Spleen (tissue), 11 donors: ENCODE measurements at regions not wholly inside any gene's neighbourhood (a gene's known extent, or its start where the extent isn't known, plus 50 kb on each side); places are given as distances from the start of the nearest gene placed in this dataset.
"Not testable (repeated sequence)": the region's sequence is repeated elsewhere in the genome, so short reads cannot be mapped to it uniquely, and the experiment has no call there.

ENCODE experiments used
- DNase-seq: peaks from one replicate; pipeline ENCODE4 v3.0.0-alpha.2; 2020
- H3K27ac ChIP-seq, 8 donors: fragments of 200-600 bp; sonication (generic) in 7 of 8; 1 replicate in 4 of 8; 2 replicates in 4 of 8; pipeline versions ENCODE4 v1.5.0 to v1.8.0; 2016 to 2021; ENCODE audit warnings: inconsistent platforms in 4 of 8, mild to moderate bottlenecking in 4 of 8, moderate library complexity in 1 of 8
- H3K27me3 ChIP-seq, 7 donors: fragments of 200-600 bp; sonication (generic) in 6 of 7; replicated peaks in 1 of 7; 1 replicate in 4 of 7; 2 replicates in 3 of 7; pipeline versions ENCODE4 v1.5.0 to v1.8.0; 2016 to 2021; ENCODE audit warnings: inconsistent platforms in 3 of 7, mild to moderate bottlenecking in 1 of 7
- H3K36me3 ChIP-seq, 6 donors: fragments of 200-600 bp; sonication (generic) in 5 of 6; 1 replicate in 4 of 6; 2 replicates in 2 of 6; pipeline versions ENCODE4 v1.5.0 to v1.8.0; 2016 to 2021; ENCODE audit warnings: inconsistent platforms in 2 of 6
- H3K4me1 ChIP-seq, 6 donors: fragments of 200-600 bp; sonication (generic) in 5 of 6; 1 replicate in 3 of 6; 2 replicates in 3 of 6; pipeline versions ENCODE4 v1.5.0 to v1.8.0; 2016 to 2021; ENCODE audit warnings: inconsistent platforms in 3 of 6
- H3K4me3 ChIP-seq, 8 donors: fragments of 200-600 bp; sonication (generic) in 7 of 8; 1 replicate in 4 of 8; 2 replicates in 4 of 8; pipeline versions ENCODE4 v1.5.0 to v1.8.0; 2016 to 2021; ENCODE audit warnings: inconsistent platforms in 4 of 8, mild to moderate bottlenecking in 4 of 8, moderate library complexity in 2 of 8
- H3K9me3 ChIP-seq, 8 donors: fragments of 200-600 bp; sonication (generic) in 7 of 8; 1 replicate in 4 of 8; 2 replicates in 4 of 8; pipeline versions ENCODE4 v1.5.0 to v1.8.0; 2016 to 2021; ENCODE audit warnings: inconsistent platforms in 4 of 8
- POLR2A ChIP-seq, 3 donors: fragments of 450-650 bp; IDR thresholded peaks; one replicate each; pipeline ENCODE4 v1.5.1; 2017; ENCODE audit warnings: antibody characterized with exemption in 3 of 3, mild to moderate bottlenecking in 1 of 3
- POLR2AphosphoS5 ChIP-seq, 3 donors: sonication (generic); formaldehyde crosslinking; IDR thresholded peaks; one replicate each; pipeline ENCODE4 v1.5.1; 2017; ENCODE audit warnings: antibody characterized with exemption in 3 of 3
- WGBS, 5 donors: extraction: QIAGEN DNeasy Blood & Tissue Kit in 3 of 5; methylation state at CpG; one replicate each; pipeline versions ENCODE4 v1.1.5 to v1.1.7; 2013 to 2018; 5-methylcytosine and 5-hydroxymethylcytosine counted together
- intact Hi-C: fragments of 100-400 bp; cut with DNase I; formaldehyde crosslinking; loops from one replicate; pipeline ENCODE4 v1.15.0; 2023; ENCODE audit warnings: low total_unique reads
- TF ChIP-seq, protein P1 (sequence below), 11 experiments: fragments of 200-600 bp in 7 of 11; fragments of 450-650 bp in 4 of 11; sonication (generic) in 4 of 11; IDR thresholded peaks in 8 of 11; conservative IDR thresholded peaks in 3 of 11; 1 replicate in 7 of 11; 2 replicates in 4 of 11; pipeline versions ENCODE4 v1.4.0 to v1.8.0; 2016 to 2021; ENCODE audit warnings: antibody characterized with exemption in 11 of 11, inconsistent platforms in 4 of 11, mild to moderate bottlenecking in 1 of 11
- donor health status: healthy with polysubstance abuse.
- donor health status: DM: no; HTN: no; CAD: no; lungs with moderate emphysema.
- donor health status: DM: no; HTN: no; CAD: no.
- donor health status: Bipolar disorder and iron deficiency.
- donor health status: healthy.
- donor health status: DM: no; HTN: no; CAD: no.
- donor health status: DM: yes; HTN: yes; CAD: no.

DNA sequence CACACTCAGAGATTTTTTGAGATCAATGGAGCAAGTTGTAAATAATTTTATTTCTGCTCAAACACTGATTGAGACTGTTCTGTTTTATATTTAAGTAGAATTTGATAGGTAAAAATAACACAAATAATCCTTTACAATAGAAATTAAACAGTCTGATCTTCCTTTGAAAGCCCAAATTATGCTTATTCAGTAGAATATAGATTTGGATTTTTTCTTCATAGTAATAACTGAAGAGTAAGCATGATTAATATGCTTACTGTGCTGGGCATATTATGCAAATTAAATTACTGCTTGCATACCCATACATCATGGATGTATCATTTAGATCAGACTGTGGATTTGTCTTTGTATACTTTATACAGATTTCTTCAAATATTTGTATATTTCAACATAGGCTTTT is 121.4 kb downstream of the LEPR start:
- TF ChIP-seq, protein P1, sequence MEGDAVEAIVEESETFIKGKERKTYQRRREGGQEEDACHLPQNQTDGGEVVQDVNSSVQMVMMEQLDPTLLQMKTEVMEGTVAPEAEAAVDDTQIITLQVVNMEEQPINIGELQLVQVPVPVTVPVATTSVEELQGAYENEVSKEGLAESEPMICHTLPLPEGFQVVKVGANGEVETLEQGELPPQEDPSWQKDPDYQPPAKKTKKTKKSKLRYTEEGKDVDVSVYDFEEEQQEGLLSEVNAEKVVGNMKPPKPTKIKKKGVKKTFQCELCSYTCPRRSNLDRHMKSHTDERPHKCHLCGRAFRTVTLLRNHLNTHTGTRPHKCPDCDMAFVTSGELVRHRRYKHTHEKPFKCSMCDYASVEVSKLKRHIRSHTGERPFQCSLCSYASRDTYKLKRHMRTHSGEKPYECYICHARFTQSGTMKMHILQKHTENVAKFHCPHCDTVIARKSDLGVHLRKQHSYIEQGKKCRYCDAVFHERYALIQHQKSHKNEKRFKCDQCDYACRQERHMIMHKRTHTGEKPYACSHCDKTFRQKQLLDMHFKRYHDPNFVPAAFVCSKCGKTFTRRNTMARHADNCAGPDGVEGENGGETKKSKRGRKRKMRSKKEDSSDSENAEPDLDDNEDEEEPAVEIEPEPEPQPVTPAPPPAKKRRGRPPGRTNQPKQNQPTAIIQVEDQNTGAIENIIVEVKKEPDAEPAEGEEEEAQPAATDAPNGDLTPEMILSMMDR (IDR thresholded peaks at IDR 0.05 in 8 of 11, conservative IDR thresholded peaks at IDR 0.05 in 3 of 11), result no peak
- no peak for TF ChIP-seq POLR2A (IDR thresholded peaks at IDR 0.05)
- no peak for TF ChIP-seq POLR2AphosphoS5 (IDR thresholded peaks at IDR 0.05)

DNA sequence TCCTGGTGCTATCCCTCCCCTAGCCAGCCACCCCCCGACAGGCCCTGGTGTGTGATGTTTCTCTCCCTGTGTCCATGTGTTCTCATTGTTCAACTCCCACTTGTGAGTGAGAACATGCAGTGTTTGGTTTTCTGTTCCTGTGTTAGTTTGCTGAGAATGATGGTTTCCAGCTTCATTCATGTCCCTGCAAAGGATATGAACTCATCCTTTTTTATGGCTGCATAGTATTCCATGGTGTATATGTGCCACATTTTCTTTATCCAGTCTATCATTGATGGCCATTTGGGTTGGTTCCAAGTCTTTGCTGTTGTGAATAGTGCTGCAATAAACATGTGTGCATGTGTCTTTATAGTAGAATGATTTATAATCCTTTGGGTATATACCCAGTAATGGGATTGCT is 122.1 kb downstream of the LEPR start:
- WGBS, 5 donors, result 88 to 100% (median 100%) methylated on average over 1 of the region's 1 CpG

More for the DNA sequence above, 121.4 kb downstream of the LEPR start:
- Histone ChIP-seq H3K4me1 (peaks cover 0 to 9% (median 0%) of the 10 kb centered on the region in 6 donors), H3K27ac (no peak overlapping the region), H3K27me3 (no peaks in the 10 kb centered on the region), H3K4me3 (no peak overlapping the region), H3K9me3 (peaks cover 0 to 16% (median 3%) of the 10 kb centered on the region in 8 donors), H3K36me3 (no peaks in the 10 kb centered on the region)
- intact Hi-C loops, result no loop called here
- DNase-seq, result no peak

DNA sequence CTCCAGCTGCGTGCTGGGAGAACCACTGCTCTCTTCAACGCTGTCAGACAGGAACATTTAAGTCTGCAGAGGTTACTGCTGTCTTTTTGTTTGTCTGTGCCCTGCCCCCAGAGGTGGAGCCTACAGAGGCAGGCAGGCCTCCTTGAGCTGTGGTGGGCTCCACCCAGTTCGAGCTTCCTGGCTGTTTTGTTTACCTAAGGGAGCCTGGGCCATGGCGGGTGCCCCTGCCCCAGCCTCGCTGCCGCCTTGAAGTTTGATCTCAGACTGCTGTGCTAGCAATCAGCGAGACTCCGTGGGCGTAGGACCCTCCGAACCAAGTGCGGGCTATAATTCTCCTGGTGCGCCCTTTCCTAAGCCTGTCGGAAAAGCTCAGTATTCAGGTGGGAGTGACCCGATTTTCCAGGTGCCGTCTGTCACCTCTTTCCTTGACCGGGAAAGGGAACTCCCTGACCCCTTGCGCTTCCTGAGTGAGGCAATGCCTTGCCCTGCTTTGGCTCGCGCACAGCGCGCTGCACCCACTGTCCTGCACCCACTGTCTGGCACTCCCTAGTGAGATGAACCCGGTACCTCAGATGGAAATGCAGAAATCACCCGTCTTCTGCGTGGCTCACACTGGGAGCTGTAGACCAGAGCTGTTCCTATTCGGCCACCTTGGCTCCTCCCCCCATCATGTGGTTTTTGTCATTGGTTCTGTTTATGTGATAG is 130.0 kb downstream of the LEPR start:
- WGBS, 5 donors, result 67 to 77% (median 71%) methylated on average over 22 to 25 of the region's 25 CpGs
- peaks cover 0 to 33% (median 18%) of the 10 kb centered on the region in 8 donors for H3K9me3 ChIP-seq
- H3K36me3 ChIP-seq, intact Hi-C loops, H3K4me3 ChIP-seq, DNase-seq, H3K27ac ChIP-seq, H3K27me3 ChIP-seq, H3K4me1 ChIP-seq: not testable (repeated sequence)

More for the DNA sequence above, 122.1 kb downstream of the LEPR start:
- intact Hi-C loops, H3K4me3 ChIP-seq, H3K4me1 ChIP-seq, H3K27me3 ChIP-seq, H3K36me3 ChIP-seq, H3K27ac ChIP-seq, DNase-seq: not testable (repeated sequence)
- peaks cover 0 to 16% (median 3%) of the 10 kb centered on the region in 8 donors for H3K9me3 ChIP-seq

DNA sequence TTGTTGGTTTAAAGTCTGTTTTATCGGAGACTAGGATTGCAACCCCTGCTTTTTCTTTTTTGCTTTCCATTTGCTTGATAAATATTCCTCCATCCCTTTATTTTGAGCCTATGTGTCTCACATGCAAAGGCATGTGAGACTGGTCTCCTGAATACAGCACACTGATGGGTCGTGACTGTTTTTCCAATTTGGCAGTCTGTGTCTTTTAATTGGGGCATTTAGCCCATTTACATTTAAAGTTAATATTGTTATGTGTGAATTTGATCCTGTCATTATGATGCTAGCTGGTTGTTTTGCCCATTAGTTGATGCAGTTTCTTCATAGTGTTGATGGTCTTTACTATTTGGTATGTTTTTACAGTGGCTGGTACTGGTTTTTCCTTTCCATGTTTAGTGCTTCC is 132.0 kb downstream of the LEPR start:
- intact Hi-C loops, DNase-seq, H3K27me3 ChIP-seq, H3K4me1 ChIP-seq, H3K27ac ChIP-seq, H3K36me3 ChIP-seq, H3K4me3 ChIP-seq: not testable (repeated sequence)
- peaks cover 0 to 43% (median 22%) of the 10 kb centered on the region in 8 donors for H3K9me3 ChIP-seq
- 88 to 91% (median 89%) methylated on average over 2 of the region's 2 CpGs for WGBS, 5 donors

DNA sequence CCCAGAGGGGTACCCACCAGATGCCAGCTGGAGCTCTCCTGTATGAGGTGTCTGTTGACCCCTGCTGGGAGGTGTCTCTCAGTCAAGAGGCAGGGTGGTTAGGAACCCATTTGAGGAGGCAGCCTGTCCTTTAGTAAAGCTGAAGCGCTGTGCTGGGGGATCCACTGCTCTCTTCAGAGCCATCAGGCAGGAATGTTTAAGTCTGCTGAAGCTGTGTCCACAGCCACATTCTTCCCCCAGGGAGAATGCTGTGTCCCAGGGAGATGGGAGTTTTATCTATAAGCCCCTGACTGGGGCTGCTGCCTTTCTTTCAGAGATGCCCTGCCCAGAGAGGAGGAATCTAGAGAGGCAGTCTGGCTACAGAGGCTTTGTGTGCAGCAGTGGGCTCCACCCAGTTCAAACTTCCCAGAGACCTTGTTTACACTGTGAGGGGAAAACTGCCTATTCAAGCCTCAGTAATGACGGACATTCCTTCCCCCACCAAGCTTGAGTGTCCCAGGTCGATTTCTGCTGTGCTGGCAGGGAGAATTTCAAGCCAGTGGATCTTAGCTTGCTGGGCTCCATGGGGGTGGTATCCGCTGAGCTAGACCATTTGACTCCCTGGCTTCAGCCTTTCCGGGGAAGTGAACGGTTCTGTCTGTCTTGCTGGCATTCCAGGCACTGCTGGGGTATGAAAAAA is 133.8 kb downstream of the LEPR start:
- H3K4me3 ChIP-seq, DNase-seq, intact Hi-C loops, H3K27me3 ChIP-seq, H3K36me3 ChIP-seq, H3K27ac ChIP-seq, H3K4me1 ChIP-seq: not testable (repeated sequence)
- 60 to 89% (median 78%) methylated on average over 5 to 6 of the region's 6 CpGs for WGBS, 5 donors
- H3K9me3 ChIP-seq, result peaks cover 0 to 39% (median 21%) of the 10 kb centered on the region in 8 donors

DNA sequence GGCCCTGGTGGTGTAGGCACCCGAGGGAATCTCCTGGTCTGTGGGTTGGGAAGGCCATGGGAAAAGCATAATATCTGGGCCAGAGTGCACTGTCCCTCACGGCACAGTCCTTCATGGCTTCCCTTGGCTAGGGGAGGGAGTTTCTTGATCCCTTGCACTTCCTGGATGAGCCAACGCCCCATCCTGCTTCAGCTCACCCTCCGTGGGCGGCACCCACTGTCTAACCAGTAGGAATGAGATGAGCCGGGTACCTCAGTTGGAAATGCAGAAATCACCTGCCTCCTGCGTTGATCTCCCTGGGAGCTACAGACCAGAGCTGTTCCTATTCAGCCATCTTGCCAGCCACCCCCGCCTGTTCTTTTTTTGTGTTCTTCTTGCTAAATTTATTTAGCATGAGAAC is 134.4 kb downstream of the LEPR start:
- no peaks in the 10 kb centered on the region for H3K4me1 ChIP-seq
- no peaks in the 10 kb centered on the region for H3K27me3 ChIP-seq
- intact Hi-C loops, result no loop called here
- H3K36me3 ChIP-seq, result no peaks in the 10 kb centered on the region
- DNase-seq, result no peak
- peaks cover 0 to 39% (median 21%) of the 10 kb centered on the region in 8 donors for H3K9me3 ChIP-seq
- H3K27ac ChIP-seq, result no peak overlapping the region
- TF ChIP-seq POLR2AphosphoS5 (IDR thresholded peaks at IDR 0.05) (no peak), POLR2A (IDR thresholded peaks at IDR 0.05) (no peak)
- TF ChIP-seq, protein P1 (IDR thresholded peaks at IDR 0.05 in 8 of 11, conservative IDR thresholded peaks at IDR 0.05 in 3 of 11), result no peak
- H3K4me3 ChIP-seq, result no peak overlapping the region
- WGBS, 5 donors, result 72 to 86% (median 80%) methylated on average over 8 of the region's 8 CpGs
